ENCODE measurements at regions not wholly inside any gene's neighbourhood (a gene's known extent, or its start where the extent isn't known, plus 50 kb on each side); places are given as distances from the start of the nearest gene placed in this dataset.

DNA sequence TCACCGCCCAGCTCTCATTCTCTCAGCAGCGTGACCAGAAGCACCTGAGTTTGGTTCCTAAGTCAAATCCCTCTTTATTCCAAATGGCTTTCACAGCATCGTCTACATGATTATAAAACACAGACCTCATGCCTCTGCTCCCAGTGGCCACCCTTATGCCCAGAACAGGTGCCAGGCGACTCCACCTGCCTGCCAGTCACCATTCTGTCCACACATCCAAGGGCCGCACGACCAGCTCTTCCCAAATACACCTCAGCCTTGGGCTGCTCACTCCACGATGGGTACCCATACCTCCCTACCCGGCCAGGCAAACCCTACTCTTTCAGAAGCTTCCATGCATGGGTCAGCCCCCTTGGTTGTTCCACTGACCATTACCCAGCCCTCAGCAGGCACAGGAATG, 851.6 kb upstream of the SALL3 start:
- H3K4me1 ChIP-seq (ENCODE audit: control insufficient read depth in 1 of 2, insufficient read depth in 2 of 2, low read length in 2 of 2) = no peaks in the 10 kb centered on the region
- no peak overlapping the region for H3K9ac ChIP-seq (ENCODE audit: insufficient read depth, low read length, poor library complexity, severe bottlenecking)
- Mint-ChIP-seq H3K27me3 (ENCODE audit: low read depth in 3 of 3) (peaks cover 0 to 3% (median 0%) of the 10 kb centered on the region in 3 donors), H3K4me3 (no peak overlapping the region), H3K27ac (no peak overlapping the region), H3K4me1 (no peaks in the 10 kb centered on the region), H3K36me3 (no peaks in the 10 kb centered on the region), H3K9me3 (peaks cover 12 to 35% (median 30%) of the 10 kb centered on the region in 7 donors)
- TF ChIP-seq, protein P1, sequence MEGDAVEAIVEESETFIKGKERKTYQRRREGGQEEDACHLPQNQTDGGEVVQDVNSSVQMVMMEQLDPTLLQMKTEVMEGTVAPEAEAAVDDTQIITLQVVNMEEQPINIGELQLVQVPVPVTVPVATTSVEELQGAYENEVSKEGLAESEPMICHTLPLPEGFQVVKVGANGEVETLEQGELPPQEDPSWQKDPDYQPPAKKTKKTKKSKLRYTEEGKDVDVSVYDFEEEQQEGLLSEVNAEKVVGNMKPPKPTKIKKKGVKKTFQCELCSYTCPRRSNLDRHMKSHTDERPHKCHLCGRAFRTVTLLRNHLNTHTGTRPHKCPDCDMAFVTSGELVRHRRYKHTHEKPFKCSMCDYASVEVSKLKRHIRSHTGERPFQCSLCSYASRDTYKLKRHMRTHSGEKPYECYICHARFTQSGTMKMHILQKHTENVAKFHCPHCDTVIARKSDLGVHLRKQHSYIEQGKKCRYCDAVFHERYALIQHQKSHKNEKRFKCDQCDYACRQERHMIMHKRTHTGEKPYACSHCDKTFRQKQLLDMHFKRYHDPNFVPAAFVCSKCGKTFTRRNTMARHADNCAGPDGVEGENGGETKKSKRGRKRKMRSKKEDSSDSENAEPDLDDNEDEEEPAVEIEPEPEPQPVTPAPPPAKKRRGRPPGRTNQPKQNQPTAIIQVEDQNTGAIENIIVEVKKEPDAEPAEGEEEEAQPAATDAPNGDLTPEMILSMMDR (IDR thresholded peaks at IDR 0.05) = no peak
- 85% methylated on average over 8 of the region's 8 CpGs for WGBS (ENCODE audit: insufficient coverage)
- H2AFZ ChIP-seq (ENCODE audit: insufficient read depth, low read depth, low read length, poor library complexity, severe bottlenecking) = no peak overlapping the region
- DNase-seq = no peak
- H3K79me2 ChIP-seq (ENCODE audit: insufficient read depth, low read length) = no peaks in the 10 kb centered on the region
- peaks cover 42 to 44% of the 10 kb centered on the region in 2 donors for H3K9me3 ChIP-seq (replicated peaks in 1 of 2; ENCODE audit: control insufficient read depth in 1 of 2, insufficient read depth in 1 of 2, low read length in 2 of 2)
- H3K4me2 ChIP-seq (replicated peaks; ENCODE audit: extremely low read depth, low read length, poor library complexity, severe bottlenecking) = no peak overlapping the region
- H3K4me3 ChIP-seq (replicated peaks in 1 of 3; ENCODE audit: low read depth in 2 of 3, low read length in 3 of 3) = no peak overlapping the region
- H3K27me3 ChIP-seq (ENCODE audit: control insufficient read depth in 2 of 2, insufficient read depth in 2 of 2, low read length in 2 of 2) = no peaks in the 10 kb centered on the region
- H4K20me1 ChIP-seq (ENCODE audit: insufficient read depth, low read length) = no peaks in the 10 kb centered on the region
- intact Hi-C loops (cut with micrococcal nuclease) = no loop called here
- no peaks in the 10 kb centered on the region for H3K36me3 ChIP-seq (replicated peaks in 1 of 2; ENCODE audit: control insufficient read depth in 1 of 2, insufficient read depth in 2 of 2, low read length in 2 of 2)
- H3K27ac ChIP-seq (ENCODE audit: low read depth in 1 of 2, low read length in 2 of 2) = no peak overlapping the region

DNA sequence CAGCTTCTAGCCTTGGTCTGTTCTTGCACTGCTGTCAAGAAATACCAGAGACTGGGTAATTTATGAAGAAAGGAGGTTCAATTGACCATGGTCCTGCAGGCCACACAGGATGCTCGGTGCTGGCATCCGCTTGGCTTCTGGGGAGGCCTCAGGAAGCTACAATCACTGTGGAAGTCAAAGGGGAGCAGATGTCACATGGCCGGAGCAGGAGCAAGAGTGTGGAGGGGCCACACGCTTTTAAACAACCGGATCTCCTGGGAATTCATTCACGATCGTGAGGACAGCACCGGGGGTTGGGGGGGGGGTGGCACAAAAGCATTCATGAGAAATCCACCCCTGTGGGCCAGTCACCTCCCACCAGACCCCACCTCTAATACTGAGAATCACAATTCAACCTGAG, 850.4 kb upstream of the SALL3 start:
- no peaks in the 10 kb centered on the region for H3K79me2 ChIP-seq (ENCODE audit: insufficient read depth, low read length)
- Mint-ChIP-seq H3K36me3 (no peaks in the 10 kb centered on the region), H3K4me3 (no peak overlapping the region), H3K27me3 (ENCODE audit: low read depth in 3 of 3) (peaks cover 0 to 3% (median 0%) of the 10 kb centered on the region in 3 donors), H3K27ac (no peak overlapping the region), H3K9me3 (peaks cover 7 to 28% (median 22%) of the 10 kb centered on the region in 7 donors), H3K4me1 (no peaks in the 10 kb centered on the region)
- no peak overlapping the region for H3K27ac ChIP-seq (ENCODE audit: low read depth in 1 of 2, low read length in 2 of 2)
- TF ChIP-seq, protein P1 (IDR thresholded peaks at IDR 0.05) = no peak
- H3K4me2 ChIP-seq (replicated peaks; ENCODE audit: extremely low read depth, low read length, poor library complexity, severe bottlenecking) = no peak overlapping the region
- no peak overlapping the region for H2AFZ ChIP-seq (ENCODE audit: insufficient read depth, low read depth, low read length, poor library complexity, severe bottlenecking)
- no peak overlapping the region for H3K4me3 ChIP-seq (replicated peaks in 1 of 3; ENCODE audit: low read depth in 2 of 3, low read length in 3 of 3)
- intact Hi-C loops (cut with micrococcal nuclease) = no loop called here
- H3K9me3 ChIP-seq (replicated peaks in 1 of 2; ENCODE audit: control insufficient read depth in 1 of 2, insufficient read depth in 1 of 2, low read length in 2 of 2) = peaks cover 29 to 32% of the 10 kb centered on the region in 2 donors
- 88% methylated on average over 4 of the region's 8 CpGs for WGBS (ENCODE audit: insufficient coverage)
- H4K20me1 ChIP-seq (ENCODE audit: insufficient read depth, low read length) = no peaks in the 10 kb centered on the region
- H3K36me3 ChIP-seq (replicated peaks in 1 of 2; ENCODE audit: control insufficient read depth in 1 of 2, insufficient read depth in 2 of 2, low read length in 2 of 2) = no peaks in the 10 kb centered on the region
- no peaks in the 10 kb centered on the region for H3K4me1 ChIP-seq (ENCODE audit: control insufficient read depth in 1 of 2, insufficient read depth in 2 of 2, low read length in 2 of 2)
- no peaks in the 10 kb centered on the region for H3K27me3 ChIP-seq (ENCODE audit: control insufficient read depth in 2 of 2, insufficient read depth in 2 of 2, low read length in 2 of 2)
- H3K9ac ChIP-seq (ENCODE audit: insufficient read depth, low read length, poor library complexity, severe bottlenecking) = no peak overlapping the region
- DNase-seq = no peak
